GM12864 (cell line): ENCODE measurements at regions not wholly inside any gene's neighbourhood (a gene's known extent, or its start where the extent isn't known, plus 50 kb on each side); places are given as distances from the start of the nearest gene placed in this dataset.

ENCODE experiments used
- DNase-seq: peaks from one replicate; pipeline ENCODE4 v3.0.0-alpha.2; 2011; ENCODE audit warnings: low read depth
- H3K4me3 ChIP-seq: 2 replicates; pipeline ENCODE4 v1.5.1; 2011; ENCODE audit warnings: mild to moderate bottlenecking, low read depth, low read length, control low read depth
- TF ChIP-seq, protein P1 (sequence below): IDR thresholded peaks from 2 replicates; pipeline ENCODE4 v1.5.1; 2011; ENCODE audit warnings: low read depth, mild to moderate bottlenecking, moderate library complexity, low read length, control low read depth, inconsistent platforms; ENCODE audit errors: missing control alignments

DNA sequence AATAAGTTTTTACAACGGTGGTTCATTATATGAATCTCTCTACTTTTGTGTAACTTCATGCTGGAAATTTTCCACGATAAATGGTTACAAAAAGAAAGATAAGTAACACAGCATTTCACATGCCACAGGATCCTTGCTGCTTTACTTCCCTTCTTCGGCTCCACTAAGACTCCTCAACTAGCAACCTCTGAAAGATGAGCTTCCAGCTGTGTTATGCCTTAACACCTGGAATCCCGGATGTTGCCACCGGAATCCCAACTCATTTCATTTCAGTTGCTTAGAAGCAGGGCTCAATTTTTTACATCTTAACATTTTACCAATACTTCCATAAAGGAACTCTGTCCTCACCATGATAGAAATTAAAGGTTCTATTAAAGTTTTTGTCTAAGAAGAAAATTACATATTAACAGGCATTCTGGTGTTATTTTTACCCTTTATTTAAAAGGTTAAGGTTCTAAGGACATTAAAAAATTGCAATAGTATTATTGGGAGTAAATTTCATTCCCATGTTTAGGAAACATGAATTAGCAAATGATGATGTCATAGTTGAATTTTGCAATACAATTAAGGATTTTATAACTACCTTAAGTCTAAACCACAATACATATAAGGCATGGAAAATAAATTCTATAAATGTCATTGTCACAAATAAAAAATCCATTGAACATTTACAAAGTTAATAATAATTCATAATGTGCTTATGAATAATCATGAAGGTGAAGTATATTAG, 57.1 kb upstream of the IL6 start:
- TF ChIP-seq, protein P1, sequence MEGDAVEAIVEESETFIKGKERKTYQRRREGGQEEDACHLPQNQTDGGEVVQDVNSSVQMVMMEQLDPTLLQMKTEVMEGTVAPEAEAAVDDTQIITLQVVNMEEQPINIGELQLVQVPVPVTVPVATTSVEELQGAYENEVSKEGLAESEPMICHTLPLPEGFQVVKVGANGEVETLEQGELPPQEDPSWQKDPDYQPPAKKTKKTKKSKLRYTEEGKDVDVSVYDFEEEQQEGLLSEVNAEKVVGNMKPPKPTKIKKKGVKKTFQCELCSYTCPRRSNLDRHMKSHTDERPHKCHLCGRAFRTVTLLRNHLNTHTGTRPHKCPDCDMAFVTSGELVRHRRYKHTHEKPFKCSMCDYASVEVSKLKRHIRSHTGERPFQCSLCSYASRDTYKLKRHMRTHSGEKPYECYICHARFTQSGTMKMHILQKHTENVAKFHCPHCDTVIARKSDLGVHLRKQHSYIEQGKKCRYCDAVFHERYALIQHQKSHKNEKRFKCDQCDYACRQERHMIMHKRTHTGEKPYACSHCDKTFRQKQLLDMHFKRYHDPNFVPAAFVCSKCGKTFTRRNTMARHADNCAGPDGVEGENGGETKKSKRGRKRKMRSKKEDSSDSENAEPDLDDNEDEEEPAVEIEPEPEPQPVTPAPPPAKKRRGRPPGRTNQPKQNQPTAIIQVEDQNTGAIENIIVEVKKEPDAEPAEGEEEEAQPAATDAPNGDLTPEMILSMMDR: no peak
- DNase-seq: no peak
- no peak overlapping the region for H3K4me3 ChIP-seq

DNA sequence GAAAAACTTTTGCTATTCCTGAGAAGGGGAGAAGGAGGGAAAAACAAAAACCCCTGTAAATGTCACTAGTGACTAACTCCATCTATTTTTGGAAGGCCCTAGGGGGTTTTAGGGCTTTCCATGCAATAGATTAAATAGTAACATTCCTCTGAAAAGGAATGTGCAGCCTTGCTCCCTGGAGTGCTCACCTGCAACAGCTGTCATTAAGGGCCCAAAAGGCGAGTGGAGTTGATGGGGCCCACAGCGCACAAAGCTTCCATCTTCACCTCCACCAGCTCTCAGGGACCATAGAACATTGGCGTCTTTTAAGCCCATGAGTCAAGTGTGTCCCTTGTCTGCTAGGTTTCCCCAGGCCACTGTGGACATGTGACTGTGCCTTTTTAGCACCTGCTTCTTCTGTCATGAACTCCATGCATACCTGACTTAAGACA, 58.0 kb upstream of the IL6 start:
- TF ChIP-seq, protein P1: no peak
- no peak overlapping the region for H3K4me3 ChIP-seq
- no peak for DNase-seq

DNA sequence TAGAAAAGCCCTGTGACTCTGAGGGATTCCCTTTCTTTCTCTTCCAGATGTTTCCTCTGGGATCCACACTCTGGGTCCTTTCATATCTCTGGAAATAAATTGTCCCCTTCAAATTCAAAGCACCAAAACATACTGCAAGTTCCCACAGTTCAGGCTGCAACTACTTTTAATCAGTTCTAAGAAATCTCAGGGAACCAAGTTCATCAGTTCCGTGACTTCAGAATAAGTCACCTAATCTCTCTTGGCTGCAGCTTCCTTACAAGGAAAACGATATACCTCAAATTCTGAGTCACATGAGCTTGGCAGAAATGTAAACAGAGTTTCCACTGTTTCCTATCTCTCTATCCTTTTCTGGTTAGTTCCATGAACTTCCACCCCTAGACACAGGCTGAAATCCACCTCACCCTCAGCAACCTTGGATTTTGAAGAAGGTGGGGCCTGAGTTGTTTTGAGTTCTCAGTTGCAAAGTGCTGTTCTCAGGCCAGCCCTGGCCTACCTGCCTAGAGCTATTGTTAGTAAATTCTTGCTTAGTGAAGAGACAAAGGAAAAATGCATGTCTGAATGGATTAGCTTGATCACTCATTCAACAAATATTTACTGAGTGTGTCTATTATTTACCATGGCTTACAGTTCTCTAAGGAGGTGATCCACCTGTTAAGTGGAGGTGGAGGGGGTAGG, 59.3 kb upstream of the IL6 start:
- H3K4me3 ChIP-seq: no peak overlapping the region
- TF ChIP-seq, protein P1: no peak
- no peak for DNase-seq

DNA sequence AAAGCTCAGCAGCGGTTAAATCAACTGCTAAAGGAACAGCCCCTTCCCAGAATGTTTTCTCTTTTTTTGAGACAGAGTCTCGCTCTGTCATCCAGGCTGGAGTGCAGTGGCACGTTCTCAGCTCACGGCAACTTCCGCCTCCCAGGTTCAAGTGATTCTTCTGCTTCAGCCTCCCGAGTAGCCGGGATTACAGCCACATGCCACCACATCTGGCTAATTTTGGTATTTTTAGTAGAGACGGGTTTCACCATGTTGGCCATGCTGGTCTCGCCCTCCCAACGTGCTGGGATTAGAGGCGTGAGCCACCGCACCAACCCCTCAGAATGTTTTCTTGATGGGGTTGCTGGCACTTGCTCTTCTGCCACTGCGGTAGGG, 59.8 kb upstream of the IL6 start:
- TF ChIP-seq, protein P1: no peak
- no peak for DNase-seq
- H3K4me3 ChIP-seq: no peak overlapping the region

DNA sequence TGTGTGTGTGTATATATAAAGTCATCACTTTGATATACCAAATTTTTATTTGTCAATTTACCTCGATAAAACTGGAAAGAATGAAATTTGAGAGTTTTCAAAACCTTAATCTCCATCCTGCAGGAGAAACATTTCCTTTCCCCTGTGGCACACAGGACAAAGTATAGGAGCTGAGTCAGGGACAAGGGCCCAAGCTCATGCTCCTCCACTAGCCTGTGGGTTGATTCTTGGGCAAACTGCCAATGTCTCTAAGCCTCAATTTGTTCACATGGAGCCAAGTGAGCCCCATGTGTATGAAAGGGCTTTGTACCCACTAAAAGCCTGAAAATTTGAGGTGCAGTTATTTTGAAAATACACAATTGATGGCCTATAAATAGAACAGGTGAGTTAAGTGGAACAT, 60.3 kb upstream of the IL6 start:
- DNase-seq: no peak
- H3K4me3 ChIP-seq: no peak overlapping the region
- TF ChIP-seq, protein P1: no peak

DNA sequence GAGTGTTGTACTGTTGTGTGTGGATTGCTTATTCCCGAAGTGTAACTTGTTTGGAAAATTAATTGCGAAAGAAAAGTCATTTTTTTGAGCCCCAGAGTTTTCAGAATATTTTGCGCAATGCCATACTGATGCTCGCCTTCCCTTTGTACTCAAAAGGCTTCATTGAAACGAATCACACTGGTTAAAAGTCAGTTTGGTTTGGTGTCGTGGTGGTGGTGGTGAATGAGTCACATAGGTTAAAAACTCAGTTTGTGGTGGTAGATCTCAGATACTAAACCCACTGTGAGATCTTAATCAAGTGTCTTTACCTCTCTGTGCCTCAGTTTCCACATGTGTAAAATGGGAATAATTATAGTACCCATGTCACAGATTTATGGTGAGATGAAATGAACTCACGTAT, 61.1 kb upstream of the IL6 start:
- TF ChIP-seq, protein P1: no peak
- no peak overlapping the region for H3K4me3 ChIP-seq
- DNase-seq: no peak
